Testis (tissue), 2 donors: ENCODE measurements at regions not wholly inside any gene's neighbourhood (a gene's known extent, or its start where the extent isn't known, plus 50 kb on each side); places are given as distances from the start of the nearest gene placed in this dataset.

Experiments
- CTCF ChIP-seq, 3 experiments: fragments of 450-650 bp in 2 of 3; fragments of 200-600 bp in 1 of 3; sonication (generic) in 1 of 3; IDR thresholded peaks; one replicate each; pipeline ENCODE4 v1.5.1; 2016 to 2019; ENCODE audit warnings: antibody characterized with exemption in 3 of 3, mild to moderate bottlenecking in 2 of 3, moderate library complexity in 1 of 3
- POLR2A ChIP-seq: fragments of 450-650 bp; IDR thresholded peaks from one replicate; pipeline ENCODE4 v1.6.1; 2017; ENCODE audit warnings: antibody characterized with exemption, mild to moderate bottlenecking, moderate library complexity

- no peak for TF ChIP-seq CTCF (IDR thresholded peaks at IDR 0.05)
- TF ChIP-seq POLR2A = no peak
Observed at GRCh38 chr5:37950436-37950835, 110.6 kb upstream of the GDNF start.
